ENCODE measurements at regions not wholly inside any gene's neighbourhood (a gene's known extent, or its start where the extent isn't known, plus 50 kb on each side); places are given as distances from the start of the nearest gene placed in this dataset.

- Histone ChIP-seq H3K9me3 (peaks cover 0 to 8% (median 0%) of the 10 kb centered on the region in 4 donors), H3K4me1 (no peaks in the 10 kb centered on the region), H3K36me3 (no peaks in the 10 kb centered on the region), H3K4me3 (no peak overlapping the region), H3K27me3 (no peaks in the 10 kb centered on the region), H3K27ac (no peak overlapping the region)
- 39% methylated on average over 2 of the region's 2 CpGs for WGBS (ENCODE audit: insufficient coverage, low coverage, low lambda C conversion rate, missing lambda C conversion rate)
- DNase-seq (no peak), ATAC-seq (no peak)
- intact Hi-C loops (cut with DNase I), result no loop called here
- TF ChIP-seq CTCF (IDR thresholded peaks at IDR 0.05), result no peak
- no peak for TF ChIP-seq POLR2A (IDR thresholded peaks at IDR 0.05)
Measured at GRCh38 chr7:145868935-145869334, 247.7 kb upstream of the CNTNAP2 start.

- WGBS (ENCODE audit: insufficient coverage, low coverage, low lambda C conversion rate, missing lambda C conversion rate), result 20% methylated on average over 1 of the region's 5 CpGs
- H3K4me1 ChIP-seq, result no peaks in the 10 kb centered on the region
- intact Hi-C loops (cut with DNase I), result no loop called here
- no peak overlapping the region for H3K27ac ChIP-seq
- ATAC-seq (no peak), DNase-seq (no peak)
- no peaks in the 10 kb centered on the region for H3K36me3 ChIP-seq
- H3K4me3 ChIP-seq, result no peak overlapping the region
- TF ChIP-seq CTCF (IDR thresholded peaks at IDR 0.05), result no peak
- no peak for TF ChIP-seq POLR2A (IDR thresholded peaks at IDR 0.05)
- peaks cover 0 to 5% (median 0%) of the 10 kb centered on the region in 4 donors for H3K9me3 ChIP-seq
- no peaks in the 10 kb centered on the region for H3K27me3 ChIP-seq
Measured at GRCh38 chr7:145862212-145862611, 254.4 kb upstream of the CNTNAP2 start.

- intact Hi-C loops (cut with DNase I), result no loop called here
- no peak for TF ChIP-seq CTCF (IDR thresholded peaks at IDR 0.05)
- no peak for TF ChIP-seq POLR2A (IDR thresholded peaks at IDR 0.05)
Measured at GRCh38 chr7:145860809-145861208, 255.8 kb upstream of the CNTNAP2 start.

GRCh38 chr7:145850636-145851035 is 266.0 kb upstream of the CNTNAP2 start:
- Histone ChIP-seq H3K4me3 (no peak overlapping the region), H3K27me3 (no peaks in the 10 kb centered on the region), H3K9me3 (no peaks in the 10 kb centered on the region), H3K4me1 (no peaks in the 10 kb centered on the region), H3K36me3 (no peaks in the 10 kb centered on the region), H3K27ac (no peak overlapping the region)
- 39% methylated on average over 6 of the region's 6 CpGs for WGBS (ENCODE audit: insufficient coverage, low coverage, low lambda C conversion rate, missing lambda C conversion rate)
- TF ChIP-seq CTCF (IDR thresholded peaks at IDR 0.05) (no peak), POLR2A (IDR thresholded peaks at IDR 0.05) (no peak)
- intact Hi-C loops (cut with DNase I), result no loop called here
- ATAC-seq, result no peak
- no peak for DNase-seq

More at GRCh38 chr7:145860809-145861208, 255.8 kb upstream of the CNTNAP2 start:
- no peaks in the 10 kb centered on the region for H3K27me3 ChIP-seq
- no peaks in the 10 kb centered on the region for H3K9me3 ChIP-seq
- WGBS (ENCODE audit: insufficient coverage, low coverage, low lambda C conversion rate, missing lambda C conversion rate), result 20% methylated on average over 1 of the region's 1 CpG
- H3K36me3 ChIP-seq, result no peaks in the 10 kb centered on the region
- no peaks in the 10 kb centered on the region for H3K4me1 ChIP-seq
- DNase-seq (no peak), ATAC-seq (no peak)
- H3K27ac ChIP-seq, result no peak overlapping the region
- no peak overlapping the region for H3K4me3 ChIP-seq

- no peak overlapping the region for H3K4me3 ChIP-seq
- ATAC-seq (no peak), DNase-seq (no peak)
- intact Hi-C loops (cut with DNase I), result no loop called here
- H3K27me3 ChIP-seq, result no peaks in the 10 kb centered on the region
- no peaks in the 10 kb centered on the region for H3K36me3 ChIP-seq
- H3K4me1 ChIP-seq, result no peaks in the 10 kb centered on the region
- no peak overlapping the region for H3K27ac ChIP-seq
- no peaks in the 10 kb centered on the region for H3K9me3 ChIP-seq
- no peak for TF ChIP-seq CTCF (IDR thresholded peaks at IDR 0.05)
- TF ChIP-seq POLR2A (IDR thresholded peaks at IDR 0.05), result no peak
- WGBS (ENCODE audit: insufficient coverage, low coverage, low lambda C conversion rate, missing lambda C conversion rate), result 33% methylated on average over 1 of the region's 1 CpG
Measured at GRCh38 chr7:145848691-145849090, 267.9 kb upstream of the CNTNAP2 start.

Data from right lobe of liver (tissue), 6 donors.